GM12878 (cell line): ENCODE measurements at regions not wholly inside any gene's neighbourhood (a gene's known extent, or its start where the extent isn't known, plus 50 kb on each side); places are given as distances from the start of the nearest gene placed in this dataset.

Experiments used
- ATAC-seq: fragments of 200-7000 bp; cut with Tn5 transposase; 3 replicates; pipeline ENCODE4 v1.9.1; 2020; ENCODE audit warnings: mild to moderate bottlenecking, moderate library complexity
- BruUV-seq: library from RNA; stranded (reverse); fragments of 400-500 nt; replicated peaks from 2 replicates; lab custom pipeline; 2021; lab: Mats Ljungman, UMichigan
- CTCF ChIA-PET: fragments of 300-600 bp; sonication (Branson Sonifier 250); formaldehyde crosslinking; extraction: SDS; loops from one replicate; lab custom pipeline; 2021; ENCODE audit warnings: inconsistent platforms; lab: Yijun Ruan, JAX
- POLR2A ChIA-PET: fragments of 350-600 bp; formaldehyde crosslinking; extraction: SDS; loops from one replicate; lab custom pipeline; 2021; ENCODE audit warnings: inconsistent platforms; lab: Charles Lee
- RAD21 ChIA-PET: fragments of 300-600 bp; sonication (Branson Sonifier 250); formaldehyde crosslinking; loops from one replicate; lab custom pipeline; 2023; ENCODE audit warnings: antibody characterized with exemption; ENCODE audit not compliant: unreplicated experiment; lab: Charles Lee
- SMC1A ChIA-PET: fragments of 300-600 bp; sonication (Branson Sonifier 250); formaldehyde crosslinking; loops from one replicate; lab custom pipeline; 2023; ENCODE audit not compliant: unreplicated experiment, uncharacterized antibody; lab: Charles Lee
- DNase-seq: peaks from one replicate; pipeline ENCODE4 v3.0.0-alpha.2; 2011; ENCODE audit warnings: low read depth, low spot score
- FAIRE-seq: peaks from 3 replicates; lab custom pipeline; 2011; peaks lifted over from hg19 to GRCh38; lab: Jason Lieb, UNC
- H2AFZ ChIP-seq: 2 replicates; pipeline ENCODE4 v1.6.0; 2011; ENCODE audit warnings: low read depth, low read length, control low read depth; ENCODE audit not compliant: control insufficient read depth
- H3K27ac ChIP-seq: 2 replicates; pipeline ENCODE4 v1.5.1; 2011; ENCODE audit warnings: control low read depth; ENCODE audit not compliant: control insufficient read depth, insufficient read depth
- H3K27me3 ChIP-seq, 2 experiments: replicated peaks in 1 of 2; 2 replicates each; pipeline versions ENCODE4 v1.6.0 to v1.6.1; 2011; ENCODE audit warnings: low read length in 1 of 2; ENCODE audit not compliant: control insufficient read depth in 2 of 2, insufficient read depth in 2 of 2
- H3K36me3 ChIP-seq, 2 experiments: 2 replicates each; pipeline ENCODE4 v1.5.1; 2011; ENCODE audit warnings: low read length in 1 of 2; ENCODE audit not compliant: control insufficient read depth in 2 of 2, insufficient read depth in 2 of 2
- H3K4me1 ChIP-seq: 2 replicates; pipeline ENCODE4 v1.6.1; 2011; ENCODE audit warnings: mild to moderate bottlenecking, low read length, moderate library complexity, mixed read lengths; ENCODE audit not compliant: control insufficient read depth, insufficient read depth
- H3K4me2 ChIP-seq: 2 replicates; pipeline ENCODE4 v1.6.0; 2011; ENCODE audit warnings: control low read depth; ENCODE audit not compliant: control insufficient read depth, insufficient read depth
- H3K4me3 ChIP-seq: fragments of 200-600 bp; sonication (generic); 2 replicates; pipeline ENCODE4 v1.5.1; 2016
- H3K79me2 ChIP-seq: 2 replicates; pipeline ENCODE4 v1.6.0; 2011; ENCODE audit warnings: low read length; ENCODE audit not compliant: control insufficient read depth, insufficient read depth
- H3K9ac ChIP-seq: 2 replicates; pipeline ENCODE4 v1.8.0; 2011; ENCODE audit warnings: low read length, control low read depth, mixed read lengths; ENCODE audit not compliant: control insufficient read depth, insufficient read depth
- H3K9me3 ChIP-seq: replicated peaks from 3 replicates; pipeline ENCODE4 v1.5.1; 2011; ENCODE audit warnings: mild to moderate bottlenecking, low read length; ENCODE audit not compliant: control insufficient read depth, insufficient read depth
- H4K20me1 ChIP-seq: 2 replicates; pipeline ENCODE4 v1.6.0; 2011; ENCODE audit not compliant: control insufficient read depth, insufficient read depth
- CBX3 ChIP-seq: fragments of 200-600 bp; sonication (generic); IDR thresholded peaks from 2 replicates; pipeline ENCODE4 v1.6.1; 2016; ENCODE audit warnings: low read depth, borderline replicate concordance
- CHD1 ChIP-seq: IDR thresholded peaks from 2 replicates; pipeline ENCODE4 v1.6.1; 2012; ENCODE audit warnings: low read depth, low read length, improper control_type of control experiment
- FOXK2 ChIP-seq: fragments of 450-650 bp; IDR thresholded peaks from 2 replicates; pipeline ENCODE4 v1.6.1; 2017; ENCODE audit warnings: mild to moderate bottlenecking, moderate library complexity
- HDGF ChIP-seq: fragments of 450-650 bp; IDR thresholded peaks from 2 replicates; pipeline ENCODE4 v1.6.1; 2016; ENCODE audit warnings: antibody characterized with exemption
- IRF3 ChIP-seq: fragments of 450-650 bp; IDR thresholded peaks from 2 replicates; pipeline ENCODE4 v1.6.1; 2014; ENCODE audit warnings: mild to moderate bottlenecking
- NFIC ChIP-seq: IDR thresholded peaks from 2 replicates; pipeline ENCODE4 v1.6.1; 2012; ENCODE audit warnings: low read depth, mild to moderate bottlenecking, inconsistent platforms, low read length, moderate library complexity
- POLR2AphosphoS5 ChIP-seq: IDR thresholded peaks from 2 replicates; pipeline ENCODE4 v1.6.1; 2011; ENCODE audit warnings: mild to moderate bottlenecking, low read length, inconsistent platforms
- STAT1 ChIP-seq: fragments of 450-650 bp; conservative IDR thresholded peaks from 2 replicates; pipeline ENCODE4 v1.6.1; 2014; ENCODE audit warnings: antibody characterized with exemption, mild to moderate bottlenecking
- ZBED1 ChIP-seq: IDR thresholded peaks from 2 replicates; pipeline ENCODE4 v1.6.1; 2016; ENCODE audit warnings: borderline replicate concordance
- ZBTB33 ChIP-seq: fragments of 450-650 bp; IDR thresholded peaks from 2 replicates; pipeline ENCODE4 v1.6.1; 2017; ENCODE audit warnings: mild to moderate bottlenecking
- WGBS: methylation state at CpG from one replicate; pipeline ENCODE4 v1.1.6; 2016; ENCODE audit warnings: low lambda C conversion rate; ENCODE audit not compliant: insufficient replicate concordance, insufficient coverage; ENCODE audit errors: missing lambda C conversion rate; 5-methylcytosine and 5-hydroxymethylcytosine counted together
- in situ Hi-C: fragments of 300-500 bp; cut with MboI; formaldehyde crosslinking; loops from 9 replicates; pipeline ENCODE4 v1.14.3; 2018; ENCODE audit warnings: mixed read lengths
- intact Hi-C: fragments of 100-400 bp; cut with micrococcal nuclease; formaldehyde crosslinking; loops from one replicate; pipeline ENCODE4 v1.14.2; 2022; ENCODE audit not compliant: unreplicated experiment

- in situ Hi-C loops, result loop anchor here (25.0 kb wide), 1 partner anchor 1521 kb away; no protein-coding TSS in a partner anchor
- ChIA-PET POLR2A (no interaction called here), CTCF (no interaction called here), SMC1A (no interaction called here), RAD21 (no interaction called here)
- TF ChIP-seq CHD1, result no peak
- no peak for TF ChIP-seq POLR2AphosphoS5
- TF ChIP-seq ZBED1, result no peak
- no peak for TF ChIP-seq NFIC
- TF ChIP-seq FOXK2, result no peak
- TF ChIP-seq IRF3, result no peak
- TF ChIP-seq STAT1, result no peak
- no peak for TF ChIP-seq CBX3
- no peak for TF ChIP-seq HDGF
- TF ChIP-seq ZBTB33, result no peak
- Histone ChIP-seq H3K79me2 (no peaks in the 10 kb centered on the region), H3K4me3 (no peak overlapping the region), H3K9me3 (no peaks in the 10 kb centered on the region; the same call in 2 of the 3 replicates), H3K4me1 (no peaks in the 10 kb centered on the region), H3K9ac (no peak overlapping the region), H2AFZ (no peak overlapping the region), H3K27ac (no peak overlapping the region), H4K20me1 (no peaks in the 10 kb centered on the region), H3K4me2 (no peak overlapping the region), H3K36me3 (no peaks in the 10 kb centered on the region), H3K27me3 (no peaks in the 10 kb centered on the region)
- FAIRE-seq, result no peak
- no TSS peak for BruUV-seq
- ATAC-seq, result no peak
- intact Hi-C loops, result no loop called here
- WGBS, result 18% methylated on average over 10 of the region's 10 CpGs
- DNase-seq, result no peak
These were observed 308.0 kb upstream of the C1orf174 start for GRCh38 chr1:4207842-4208692.
